ENCODE measurements at regions not wholly inside any gene's neighbourhood (a gene's known extent, or its start where the extent isn't known, plus 50 kb on each side); places are given as distances from the start of the nearest gene placed in this dataset.

- TF ChIP-seq CTCF (IDR thresholded peaks at IDR 0.05) (no peak), POLR2A (IDR thresholded peaks at IDR 0.05) (no peak)
These were observed 305.1 kb downstream of the MAP2K6 start for GRCh38 chr17:69719474-69720048.

Data from testis (tissue), 2 donors.